GM19463 (cell line): ENCODE measurements at regions not wholly inside any gene's neighbourhood (a gene's known extent, or its start where the extent isn't known, plus 50 kb on each side); places are given as distances from the start of the nearest gene placed in this dataset.

Experiments used
- ATAC-seq: cut with Tn5 transposase; IDR thresholded peaks from one replicate; pipeline ENCODE4 v1.9.1; 2021; ENCODE audit warnings: mild to moderate bottlenecking, moderate library complexity; ENCODE audit not compliant: unreplicated experiment

DNA sequence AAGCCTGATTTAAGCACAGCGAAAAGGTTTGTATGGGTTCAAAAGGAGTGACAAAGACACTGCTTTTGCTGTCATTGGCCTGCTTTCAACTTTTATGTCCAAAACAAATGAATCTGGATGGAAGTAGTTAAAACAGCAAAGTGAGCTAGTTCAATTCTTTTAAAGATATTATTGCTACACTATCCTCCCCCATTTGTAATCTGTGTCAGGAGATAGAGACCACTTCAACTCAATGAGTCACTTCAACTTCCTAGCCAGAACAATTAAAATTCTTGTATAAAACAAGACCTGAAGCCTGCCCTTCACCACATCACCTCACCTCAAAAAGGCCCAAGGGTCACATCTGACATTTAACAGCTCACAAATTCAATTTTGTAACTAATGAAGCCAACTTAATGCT is 364.1 kb upstream of the LYPLAL1 start:
- no peak for ATAC-seq

DNA sequence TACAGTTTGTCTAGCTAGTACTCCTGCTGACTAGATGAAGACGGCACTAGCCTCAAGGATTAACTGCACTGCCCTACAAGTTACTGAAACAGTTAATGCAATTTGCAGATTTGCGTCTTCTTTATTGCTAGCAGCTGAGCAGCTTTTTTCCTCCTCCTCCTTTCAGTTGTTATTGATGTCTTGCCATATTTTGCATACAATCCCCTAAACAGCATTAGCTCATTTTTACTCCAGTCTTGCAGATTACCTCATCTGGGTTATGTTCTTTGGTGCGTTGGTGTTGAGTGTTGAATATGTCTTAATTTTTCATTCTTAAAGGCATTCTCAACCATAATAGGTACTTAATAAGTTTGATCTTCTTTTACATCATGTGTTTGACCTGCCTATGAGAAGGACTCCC is 363.4 kb upstream of the LYPLAL1 start:
- ATAC-seq = no peak

DNA sequence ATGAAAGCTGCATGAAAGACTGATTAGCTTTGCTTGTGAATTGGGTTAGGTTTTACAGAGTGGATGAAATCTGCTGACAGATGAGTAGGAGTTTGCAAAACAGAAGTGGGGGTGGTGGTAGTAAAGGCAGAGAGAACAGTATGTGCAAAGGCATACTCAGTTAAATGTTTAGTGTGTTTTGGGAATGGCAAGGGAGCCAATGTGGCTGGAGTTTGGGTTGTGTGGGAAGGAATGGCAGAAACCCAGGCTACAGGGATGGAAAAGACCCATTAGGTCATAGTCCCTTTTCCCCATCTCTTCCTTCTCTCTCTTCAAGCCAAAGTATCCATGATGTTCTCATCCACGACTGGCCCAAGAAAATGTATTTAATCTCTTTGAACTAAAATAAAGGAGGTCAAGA is 362.2 kb upstream of the LYPLAL1 start:
- ATAC-seq = no peak

DNA sequence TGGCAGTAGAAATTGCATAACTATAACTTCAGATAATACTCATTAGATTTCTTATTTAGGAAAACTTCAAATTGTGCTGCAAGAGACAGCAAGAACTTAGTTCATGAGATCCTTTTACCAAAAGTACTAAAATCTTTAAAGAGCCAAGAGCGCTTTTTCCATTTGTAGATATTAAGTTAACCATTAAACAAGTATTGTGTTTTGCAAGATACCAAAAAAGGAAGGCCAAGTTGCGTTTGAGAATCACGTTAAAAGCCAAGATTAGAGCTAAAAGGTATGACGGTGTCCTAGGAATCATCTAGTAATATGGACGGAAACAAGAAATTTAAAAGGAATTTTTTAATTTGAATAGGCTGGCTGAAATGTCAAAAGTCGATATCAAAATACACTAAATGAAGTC is 361.3 kb upstream of the LYPLAL1 start:
- ATAC-seq = no peak

DNA sequence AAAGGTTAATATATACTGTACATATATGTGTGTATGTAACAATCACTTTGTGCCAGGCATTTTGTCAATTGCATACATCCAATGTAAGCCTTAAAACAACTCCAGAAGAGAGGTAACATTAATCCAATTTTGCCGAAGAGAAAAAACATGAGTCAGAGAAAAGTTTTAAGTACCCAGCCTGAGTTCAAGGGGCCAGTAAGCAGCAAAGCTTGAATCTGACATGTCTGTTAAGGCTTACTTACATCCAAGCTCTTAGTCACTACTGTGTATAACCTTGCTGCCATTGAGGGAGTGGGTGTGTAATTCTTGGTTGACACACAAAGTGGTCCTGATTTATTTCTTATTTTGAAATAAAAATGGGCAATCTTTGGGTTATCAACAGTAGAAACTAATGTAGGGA is 360.4 kb upstream of the LYPLAL1 start:
- ATAC-seq = no peak

DNA sequence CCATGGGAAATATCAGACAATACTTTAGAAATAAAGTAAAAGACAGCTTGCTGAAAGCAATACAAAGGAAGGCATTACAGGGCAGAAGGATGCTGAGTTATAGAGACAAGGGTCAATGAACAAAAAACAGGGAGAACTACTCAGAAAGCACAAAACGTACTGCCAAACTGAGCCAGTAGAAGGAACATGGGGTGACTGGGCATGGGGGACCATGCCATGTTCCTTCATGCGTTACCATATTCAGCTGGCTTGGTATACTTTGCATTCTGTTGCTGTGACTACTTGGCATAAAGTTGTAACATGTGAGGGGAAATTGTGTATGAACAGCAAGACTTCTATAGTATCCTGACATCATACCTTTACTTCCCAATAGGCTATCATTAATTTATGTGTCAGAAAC is 358.6 kb upstream of the LYPLAL1 start:
- ATAC-seq = no peak

DNA sequence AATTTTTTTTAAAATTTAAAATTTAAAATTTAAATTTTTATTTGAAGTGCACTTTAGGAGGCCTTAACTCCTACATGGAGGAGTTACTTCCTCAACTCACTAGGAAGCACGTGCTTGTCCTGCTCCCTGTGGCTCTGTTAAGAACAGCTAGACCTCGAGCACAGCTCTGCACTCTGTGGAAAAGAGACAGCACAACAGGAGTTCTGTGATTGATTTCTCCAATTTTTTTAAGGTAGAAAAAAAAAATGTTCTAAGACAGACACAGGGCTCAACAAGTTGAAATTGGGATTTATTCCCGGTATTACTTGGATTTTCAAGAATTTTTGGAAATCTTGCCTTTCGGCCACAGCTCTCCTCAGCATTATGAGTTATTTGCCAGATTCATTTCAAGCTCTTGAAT is 356.6 kb upstream of the LYPLAL1 start:
- ATAC-seq = no peak

DNA sequence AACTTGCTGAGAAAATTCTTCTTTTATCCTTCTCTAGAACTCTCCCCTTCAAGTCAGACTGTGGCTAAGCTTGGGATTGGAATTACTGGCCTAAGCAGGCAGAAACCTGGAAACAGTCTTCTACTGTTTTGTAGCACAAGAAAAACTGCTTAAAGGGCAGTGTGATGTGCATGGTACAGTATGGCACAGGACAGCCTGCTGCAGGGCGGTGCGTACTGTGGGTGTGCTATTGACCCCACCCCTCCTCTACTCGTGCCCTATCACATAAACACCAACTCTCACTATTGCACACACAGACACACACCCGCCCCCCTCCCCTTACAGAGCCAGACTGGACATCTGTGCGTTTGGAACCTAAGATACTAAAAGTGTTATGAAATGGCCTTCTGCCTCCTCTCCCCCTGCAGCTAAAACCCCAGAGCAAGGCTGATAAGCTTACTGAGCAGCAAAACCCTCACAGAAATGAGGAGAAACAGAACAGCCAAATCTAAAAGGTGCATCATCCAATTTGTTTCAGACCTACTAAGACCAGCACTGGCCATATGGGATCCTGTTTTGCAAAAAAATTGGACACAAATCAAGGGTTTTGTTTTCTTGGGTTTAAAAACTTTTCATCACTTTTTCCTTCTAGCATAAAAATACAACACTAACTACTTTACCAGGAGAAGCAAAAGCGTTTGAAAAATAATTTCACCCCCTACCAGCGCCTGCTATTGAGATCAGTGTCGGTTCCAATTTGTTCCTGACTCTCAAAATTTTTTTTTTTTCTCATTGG is 355.8 kb upstream of the LYPLAL1 start:
- no peak for ATAC-seq

DNA sequence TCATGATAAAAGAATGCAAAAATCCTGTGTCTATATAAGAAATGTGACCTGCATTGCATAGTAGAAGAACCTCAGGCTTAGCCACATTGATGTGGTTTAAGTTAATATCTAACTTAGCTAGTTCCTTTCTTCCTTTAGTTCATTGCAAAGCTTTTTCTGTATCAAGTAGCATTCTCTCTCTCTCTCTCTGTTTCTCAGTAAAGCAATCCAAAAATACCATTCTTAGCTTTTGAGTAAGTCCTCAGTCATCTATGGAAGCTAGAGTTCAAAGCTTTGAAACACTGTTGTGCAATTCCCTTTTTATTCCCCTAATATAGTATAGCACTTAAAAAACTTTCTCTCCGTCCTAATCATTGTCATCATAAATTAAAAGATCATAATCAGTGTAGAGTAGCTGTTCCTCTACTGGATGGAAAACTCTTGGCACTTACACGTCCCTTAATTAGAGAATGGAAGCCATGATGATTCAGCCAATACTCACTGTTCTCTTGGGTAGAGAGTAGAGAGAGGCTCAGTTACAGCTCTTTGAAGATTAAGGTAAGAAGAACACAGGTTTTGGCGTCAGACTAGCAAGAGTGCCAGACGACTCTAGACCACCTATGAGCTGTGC is 350.3 kb upstream of the LYPLAL1 start:
- no peak for ATAC-seq

DNA sequence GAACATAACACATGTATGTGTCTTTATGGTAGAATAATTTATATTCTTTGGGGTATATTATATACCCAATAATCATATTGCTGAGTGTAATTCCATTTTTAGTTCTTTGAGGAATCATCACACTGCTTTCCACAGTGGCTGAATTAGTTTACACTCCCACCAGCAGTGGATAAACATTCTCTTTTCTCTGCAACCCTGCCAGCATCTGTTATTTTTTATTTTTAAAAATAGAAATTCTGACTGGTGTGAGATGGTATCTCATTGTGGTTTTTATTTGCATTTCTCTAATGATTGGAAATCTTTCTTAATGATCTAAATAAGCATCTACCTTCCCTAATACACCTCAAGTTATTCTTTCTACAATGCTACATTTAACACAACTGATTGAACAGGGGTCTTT is 346.2 kb upstream of the LYPLAL1 start:
- ATAC-seq = no peak

DNA sequence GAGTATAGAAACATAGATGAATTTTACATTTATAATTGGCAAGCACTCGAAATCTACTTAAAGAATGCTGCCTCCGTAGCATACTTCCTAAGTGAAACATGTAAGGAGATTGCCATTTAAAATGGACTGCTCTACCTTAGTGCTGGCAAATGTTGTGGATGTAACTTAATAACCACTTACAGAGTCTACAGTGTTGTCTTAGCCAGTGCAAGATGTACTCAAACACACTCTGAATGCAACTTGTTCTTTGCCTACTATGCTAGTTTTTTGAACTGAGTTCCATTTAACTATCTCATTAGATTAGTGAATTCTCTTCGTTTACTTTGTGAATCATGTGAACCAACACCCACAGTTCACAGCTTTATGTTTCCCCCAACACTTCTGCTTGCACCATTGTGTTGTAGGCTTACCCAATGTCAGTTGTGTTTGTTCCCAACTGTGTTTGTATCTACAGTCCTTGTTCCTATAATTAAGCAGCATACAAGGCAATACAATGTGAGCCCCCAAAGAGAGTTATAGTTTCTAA is 345.5 kb upstream of the LYPLAL1 start:
- ATAC-seq = no peak

DNA sequence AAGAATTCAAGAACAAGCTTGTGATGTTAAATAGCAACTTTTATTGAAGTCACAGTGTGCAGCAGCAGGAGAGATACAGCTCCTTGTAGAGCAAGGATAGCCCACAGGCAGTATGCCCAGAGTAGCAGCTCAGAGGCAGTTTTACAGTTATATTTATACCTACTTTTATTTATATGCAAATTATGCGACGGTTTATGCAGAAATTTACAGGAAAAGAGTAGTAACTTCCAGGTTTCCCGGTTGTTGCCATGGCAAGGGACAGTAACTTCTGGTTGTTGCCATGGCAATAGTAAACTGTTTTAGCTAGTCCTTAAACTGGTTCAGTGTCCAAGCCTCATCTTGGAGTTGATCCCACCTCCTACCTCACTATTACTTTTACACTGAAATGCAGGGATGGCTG is 344.6 kb upstream of the LYPLAL1 start:
- ATAC-seq = no peak

DNA sequence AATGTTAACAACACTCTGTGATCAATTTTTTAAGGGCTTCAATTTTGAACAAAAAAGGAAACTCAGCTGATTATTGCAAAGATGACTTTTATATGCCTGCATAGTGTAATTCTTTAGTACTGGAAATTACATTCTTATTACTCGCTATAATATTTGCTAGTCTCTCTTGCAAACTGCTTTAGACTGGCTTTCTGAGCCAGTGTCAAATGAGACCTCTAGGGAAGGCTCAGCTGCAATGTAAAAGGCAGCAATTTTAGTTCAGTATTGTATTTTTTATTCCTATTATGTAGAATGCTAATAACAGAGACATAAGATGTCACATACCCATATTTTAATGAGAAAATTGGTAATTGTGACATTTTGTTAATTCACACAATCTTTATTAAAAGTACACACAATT is 338.1 kb upstream of the LYPLAL1 start:
- no peak for ATAC-seq

DNA sequence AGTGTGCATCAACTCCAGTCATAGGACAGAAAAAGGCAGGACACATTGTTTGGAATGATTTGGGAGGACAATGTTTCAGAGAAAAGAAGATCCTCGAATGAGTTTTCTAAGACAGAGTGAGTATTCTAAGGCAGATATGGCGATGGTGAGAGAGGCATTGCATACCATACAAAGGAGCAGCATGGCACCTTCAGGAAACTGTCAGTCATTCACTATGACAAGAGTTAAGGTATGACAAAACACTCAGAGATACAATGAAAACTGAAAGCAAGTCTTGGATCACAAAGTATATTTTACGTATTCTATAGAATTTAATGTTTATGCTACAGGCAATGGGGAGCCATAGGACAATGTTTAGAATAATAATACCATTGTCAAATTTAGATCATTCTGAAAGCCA is 337.4 kb upstream of the LYPLAL1 start:
- ATAC-seq = no peak

DNA sequence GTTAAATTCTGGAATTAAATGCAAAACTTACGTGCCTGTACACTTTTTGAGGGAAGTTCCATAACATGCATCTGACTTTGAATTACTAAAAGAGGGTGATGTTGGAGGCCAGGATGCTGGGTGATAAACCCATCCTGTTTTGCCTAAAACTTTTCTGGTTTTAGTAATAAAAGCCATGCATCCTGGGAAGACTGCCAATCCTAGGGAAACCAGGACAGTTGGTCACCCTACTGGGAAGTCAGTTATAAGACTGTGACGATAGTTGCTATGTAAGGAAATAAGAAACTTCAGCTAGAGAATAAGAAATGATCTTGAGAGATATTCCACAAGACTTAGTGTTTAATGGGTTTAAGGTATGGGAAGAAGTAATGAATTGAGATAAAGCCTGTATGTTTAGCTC is 336.6 kb upstream of the LYPLAL1 start:
- ATAC-seq = no peak

DNA sequence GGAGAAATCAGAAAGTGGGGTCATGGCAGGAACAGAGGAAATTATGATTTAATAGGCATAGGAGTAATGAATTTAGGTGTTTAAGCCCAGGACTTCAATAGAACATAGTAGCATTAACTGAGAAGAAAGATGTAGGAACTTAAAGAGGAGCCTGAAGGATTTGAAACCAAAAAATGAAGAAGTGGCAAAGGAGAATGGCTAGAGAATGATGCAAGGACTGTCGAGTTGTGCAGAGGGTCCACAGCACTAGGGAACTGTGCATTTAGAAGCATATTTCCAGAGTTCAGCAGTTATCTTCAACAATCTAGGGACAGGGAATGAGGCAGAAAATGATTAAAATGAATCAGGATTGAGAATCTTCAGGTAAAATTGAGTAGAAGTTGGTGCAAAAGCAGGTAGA is 328.1 kb upstream of the LYPLAL1 start:
- no peak for ATAC-seq

DNA sequence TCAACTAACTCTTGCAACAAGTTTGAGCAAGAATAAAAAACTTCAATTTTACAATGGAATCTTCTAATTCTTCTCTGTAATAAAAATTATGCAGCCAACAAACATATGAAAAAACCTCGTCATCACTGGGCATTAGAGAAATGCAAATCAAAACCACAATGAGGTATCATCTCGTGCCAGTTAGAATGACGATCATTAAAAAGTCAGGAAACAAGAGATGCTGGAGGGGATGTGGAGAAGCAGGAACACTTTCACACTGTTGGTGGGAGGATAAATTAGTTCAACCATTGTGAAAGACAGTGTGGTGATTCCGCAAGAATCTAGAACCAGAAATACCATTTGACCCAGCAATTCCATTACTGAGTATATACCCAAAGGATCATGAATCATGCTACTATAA is 327.5 kb upstream of the LYPLAL1 start:
- no peak for ATAC-seq

DNA sequence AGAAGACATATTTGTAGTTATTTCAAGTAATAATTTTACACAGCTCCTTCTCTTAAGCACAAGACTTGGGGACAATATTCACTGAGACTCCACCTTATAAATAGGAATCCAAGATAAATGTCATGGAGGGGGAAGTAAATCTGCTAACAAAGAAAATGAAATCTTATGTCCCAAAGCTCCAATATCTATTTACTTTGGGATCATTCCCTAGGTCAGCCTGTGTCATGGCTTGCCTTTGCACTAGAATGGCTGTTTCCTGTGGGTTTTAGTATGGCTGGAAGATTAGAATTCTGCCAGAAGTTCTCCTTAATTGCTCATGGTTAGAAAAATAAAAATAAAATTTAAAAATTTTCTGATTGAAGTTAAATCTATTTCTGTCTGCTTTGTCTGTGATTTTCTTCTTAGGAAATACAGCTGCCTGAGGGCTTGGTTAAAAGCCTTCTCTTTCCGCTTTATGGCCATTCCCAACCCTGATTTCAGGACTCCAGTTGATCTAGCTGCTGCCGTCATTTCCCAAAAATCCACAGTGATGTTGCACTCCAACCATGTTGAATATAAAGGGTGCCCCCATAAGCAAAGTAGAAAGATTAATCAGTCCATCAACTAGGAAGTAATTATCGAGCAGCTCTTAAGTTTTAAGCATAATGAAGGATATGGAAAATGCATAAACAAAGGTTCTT is 326.4 kb upstream of the LYPLAL1 start:
- ATAC-seq = no peak

DNA sequence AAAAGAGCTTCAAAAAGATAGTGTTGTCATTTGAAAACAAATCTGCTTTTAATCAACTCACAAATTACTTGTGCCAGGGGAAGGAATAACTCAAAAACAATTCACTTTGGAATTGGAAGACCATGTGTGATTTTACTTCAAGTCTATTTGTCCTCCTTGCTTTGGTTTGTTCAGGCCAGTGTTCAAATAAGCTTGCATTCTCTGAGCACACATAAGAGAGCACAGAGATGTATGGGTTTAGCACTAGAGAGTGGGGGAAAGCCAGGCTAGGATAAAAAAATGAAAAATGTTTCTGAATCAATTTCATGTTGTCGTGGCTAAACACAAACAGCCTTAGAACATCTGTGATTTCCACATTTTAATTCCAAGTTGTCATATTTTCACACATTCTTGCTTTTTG is 325.7 kb upstream of the LYPLAL1 start:
- ATAC-seq = no peak

DNA sequence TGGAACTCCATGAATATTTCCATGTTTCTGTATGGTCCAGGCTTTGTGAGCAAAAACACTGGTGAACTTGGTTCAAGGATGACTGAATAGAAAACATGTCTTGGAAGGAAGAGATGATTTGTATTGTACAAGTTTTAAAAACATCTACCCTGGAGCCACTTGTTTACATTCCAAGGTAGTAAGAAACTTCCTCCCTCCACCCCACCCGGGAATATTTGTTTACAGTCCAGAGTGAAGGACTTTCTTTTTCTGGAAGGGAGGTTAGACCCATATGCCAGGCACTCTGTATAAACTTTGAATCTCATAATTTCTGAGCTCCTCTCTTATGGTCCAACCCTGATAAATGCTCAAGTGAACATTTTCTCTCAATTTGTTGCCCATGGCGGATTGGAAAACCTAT is 323.3 kb upstream of the LYPLAL1 start:
- no peak for ATAC-seq

DNA sequence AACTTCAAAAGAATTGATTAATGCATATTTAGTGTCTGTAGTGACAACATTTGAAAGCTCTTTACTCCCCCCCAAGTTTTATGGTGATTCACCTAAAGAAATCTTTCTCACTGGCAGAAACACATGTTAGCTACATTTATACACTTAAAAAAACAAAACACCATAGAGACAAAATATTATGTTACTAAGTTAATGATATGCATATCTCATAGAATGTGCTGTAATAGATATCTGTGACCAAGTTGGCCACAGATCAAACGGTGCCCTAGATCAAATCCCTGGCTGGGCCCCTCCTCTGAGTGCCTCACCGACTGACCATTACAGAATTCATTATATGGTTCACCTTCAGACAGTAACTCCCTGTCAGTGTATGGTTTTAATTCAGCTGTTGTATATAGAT is 322.1 kb upstream of the LYPLAL1 start:
- no peak for ATAC-seq

DNA sequence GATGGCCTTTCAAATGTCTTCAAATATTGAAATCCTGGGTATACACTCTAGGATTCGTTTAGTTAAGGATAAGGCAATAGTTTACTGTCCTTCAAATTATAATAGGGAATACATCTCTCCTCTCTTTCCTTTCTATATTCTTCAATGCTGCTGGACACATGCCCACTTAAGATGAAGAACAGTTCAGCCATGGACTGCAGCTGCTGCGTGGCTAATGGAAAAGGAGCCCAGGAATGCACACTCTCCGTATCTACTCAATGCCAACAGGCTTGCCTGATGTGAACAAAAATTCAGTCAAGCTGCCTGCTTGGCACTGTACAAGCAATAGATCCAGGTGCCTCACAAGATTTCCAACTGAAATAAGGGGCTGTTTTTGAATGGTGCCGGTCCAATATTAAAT is 321.2 kb upstream of the LYPLAL1 start:
- ATAC-seq = no peak
